Left hindlimb (tissue), 1 donor: ENCODE measurements at regions not wholly inside any gene's neighbourhood (a gene's known extent, or its start where the extent isn't known, plus 50 kb on each side); places are given as distances from the start of the nearest gene placed in this dataset.
"Not testable (repeated sequence)": the region's sequence is repeated elsewhere in the genome, so short reads cannot be mapped to it uniquely, and the experiment has no call there.

Experiments
- DNase-seq: peaks from one replicate; pipeline ENCODE4 v3.0.0-alpha.2; 2018

DNA sequence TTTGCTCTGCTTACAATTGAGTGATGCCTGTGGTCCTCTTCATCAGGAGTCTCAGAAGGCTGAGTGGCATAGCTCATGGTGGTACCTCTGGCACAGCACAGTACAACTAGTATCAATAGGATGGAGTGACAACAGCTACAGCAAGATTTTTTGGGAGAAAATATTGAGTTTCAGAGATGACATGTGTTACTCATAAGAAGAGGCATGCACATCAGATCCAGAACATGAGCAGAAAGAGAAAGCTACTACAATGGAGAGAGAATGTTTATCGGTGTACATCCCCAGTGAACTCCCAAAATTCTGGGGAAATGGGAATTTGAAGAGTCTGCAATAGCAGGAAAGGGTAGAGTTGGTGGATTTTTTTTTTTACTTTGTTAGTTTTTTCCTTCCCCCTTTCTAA is 130.5 kb upstream of the MB21D2 start:
- DNase-seq, result no peak

DNA sequence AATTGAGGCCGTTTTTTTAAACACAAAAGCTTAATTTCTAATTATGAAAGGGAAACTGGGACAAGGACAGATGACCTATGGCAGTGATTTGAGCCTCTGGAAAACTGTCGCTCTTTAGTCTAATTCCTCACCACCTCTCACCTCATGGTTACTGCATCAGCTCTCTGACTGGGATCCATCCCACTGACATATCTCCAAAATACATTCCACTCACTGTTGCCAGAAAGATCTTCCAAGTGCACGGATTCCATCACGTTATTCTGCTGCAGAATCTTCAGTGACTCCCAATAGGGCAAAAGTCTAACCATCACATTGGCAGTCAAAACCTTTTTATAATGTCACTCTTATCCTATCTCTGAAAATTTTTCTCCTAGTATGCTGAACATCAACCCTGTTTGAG is 132.3 kb upstream of the MB21D2 start:
- no peak for DNase-seq

DNA sequence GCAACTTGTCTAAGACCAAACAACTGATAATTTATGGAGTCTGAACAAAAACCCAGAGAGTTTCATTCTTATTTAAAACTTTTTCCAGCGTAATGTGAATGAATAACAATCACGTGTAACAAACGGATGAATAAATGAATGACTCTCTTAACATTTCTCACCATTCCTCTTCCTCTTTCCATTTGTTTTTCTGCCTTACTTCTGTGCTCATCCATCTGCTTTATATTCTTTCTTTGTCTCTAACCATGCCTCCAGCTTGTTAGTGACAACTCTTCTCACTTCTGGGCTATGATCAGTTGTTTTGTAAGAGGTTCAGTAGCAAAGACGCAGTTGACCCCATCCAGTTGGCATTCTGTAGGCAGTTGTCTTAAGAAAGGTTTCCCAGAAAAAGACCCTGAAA is 133.7 kb upstream of the MB21D2 start:
- DNase-seq, result no peak

DNA sequence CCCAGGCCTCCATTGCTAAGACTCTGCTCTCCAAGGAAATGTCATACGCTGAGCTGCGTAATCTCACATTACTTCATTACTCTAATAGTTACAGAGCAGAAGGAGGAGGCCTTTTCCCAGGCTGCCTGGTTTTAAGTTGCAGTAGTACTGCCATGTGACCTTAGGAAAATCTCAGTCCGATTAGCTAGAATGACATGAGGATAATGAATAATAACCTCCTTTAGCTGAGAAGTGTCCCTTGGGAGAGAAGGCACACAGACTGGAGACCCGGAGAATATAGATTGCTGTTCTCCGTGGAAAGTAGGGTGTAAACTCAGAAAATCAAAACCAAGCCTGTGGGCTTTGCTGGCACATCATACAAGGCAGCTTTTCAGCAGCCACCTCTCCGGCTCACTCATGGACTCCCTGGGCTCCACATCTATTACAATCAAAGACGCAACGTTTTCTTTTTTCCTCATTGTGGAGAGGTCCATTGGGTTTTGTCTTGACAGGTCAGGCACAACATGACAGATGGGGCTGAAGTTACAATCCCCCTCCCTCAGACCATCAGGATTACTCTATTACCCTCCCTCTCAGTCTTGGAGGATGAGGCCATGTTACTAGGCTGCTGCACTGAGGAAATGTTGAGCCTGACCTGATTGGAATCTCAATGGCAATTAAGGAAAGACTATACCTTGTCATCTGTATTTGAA is 134.8 kb upstream of the MB21D2 start:
- no peak for DNase-seq

DNA sequence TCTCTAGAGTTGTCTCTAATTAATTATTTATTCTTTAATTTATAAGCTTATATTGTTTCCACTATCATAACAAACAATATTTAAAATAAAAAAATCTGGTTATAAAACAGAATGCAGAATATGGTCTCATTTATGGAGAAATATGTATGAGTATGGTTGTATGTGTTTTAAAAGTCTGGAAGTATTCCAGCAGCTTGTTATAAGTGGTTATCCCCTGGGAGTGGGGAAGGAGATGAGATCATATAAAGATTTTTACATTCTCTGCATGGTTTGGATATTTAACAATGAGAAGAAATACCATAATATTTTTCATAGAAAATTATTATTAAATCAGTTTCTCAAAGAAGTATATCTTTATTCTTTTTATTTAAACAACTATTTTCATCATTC is 135.4 kb upstream of the MB21D2 start:
- DNase-seq, result no peak

- DNase-seq, result no peak
Observed at GRCh38 chr3:193055352-193055751, 137.7 kb upstream of the MB21D2 start.

GRCh38 chr3:193057616-193058015 is 140.0 kb upstream of the MB21D2 start:
- DNase-seq, result no peak

DNA sequence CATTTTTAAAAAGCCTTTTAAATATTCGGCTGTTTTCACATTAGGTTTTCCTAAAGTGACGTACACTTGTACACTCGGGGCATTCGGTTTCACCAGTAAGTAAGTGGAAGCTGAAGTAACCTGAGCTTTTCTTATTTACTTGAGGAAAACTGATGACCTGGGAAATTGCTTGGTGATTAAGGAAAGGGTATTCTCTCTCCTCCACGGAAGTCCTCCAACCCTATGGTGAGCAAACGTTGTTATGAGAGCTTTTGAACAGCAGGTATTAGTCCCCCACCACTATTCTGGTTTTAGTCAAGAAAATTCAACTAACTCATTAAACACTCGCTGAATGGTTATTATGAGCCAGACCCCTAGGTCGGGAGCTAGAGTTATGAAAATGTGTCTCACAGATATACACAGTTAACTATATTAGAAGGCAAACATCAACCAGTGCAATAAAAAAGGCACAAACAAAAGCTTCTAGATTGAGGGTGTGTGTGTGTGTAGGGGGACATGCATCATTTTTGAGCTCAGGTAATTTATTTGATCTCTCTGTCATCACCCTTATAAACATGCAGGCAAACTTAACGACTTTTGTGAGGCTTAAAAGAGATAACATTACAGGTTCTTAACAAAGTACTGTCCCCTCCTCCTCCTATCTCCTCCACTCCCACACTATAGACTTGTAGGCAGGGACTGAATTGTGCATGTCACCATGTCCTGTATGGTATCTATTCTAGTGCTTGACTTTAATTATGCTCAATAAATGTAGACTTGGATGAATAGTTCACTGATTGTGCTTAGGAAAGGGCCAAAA is 143.3 kb upstream of the MB21D2 start:
- DNase-seq, result no peak

GRCh38 chr3:193068365-193068764 is 150.7 kb upstream of the MB21D2 start:
- DNase-seq, result no peak

DNA sequence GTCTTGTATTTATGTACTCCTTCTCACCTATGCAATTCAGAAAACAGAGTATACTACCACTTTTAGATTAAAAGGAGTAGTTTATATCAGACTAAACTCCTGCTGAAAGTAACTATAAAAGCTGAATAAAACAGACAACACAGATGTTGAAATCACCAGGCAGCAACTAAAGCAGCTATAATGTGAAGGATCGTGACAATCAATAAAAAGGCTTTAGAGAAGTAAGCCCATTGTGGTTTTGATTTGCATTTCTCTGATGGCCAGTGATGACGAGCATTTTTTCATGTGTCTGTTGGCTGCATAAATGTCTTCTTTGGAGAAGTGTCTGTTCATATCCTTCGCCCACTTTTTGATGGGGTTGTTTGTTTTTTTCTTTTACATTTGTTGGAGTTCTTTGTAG is 152.1 kb upstream of the MB21D2 start:
- DNase-seq, result not testable (repeated sequence)

- DNase-seq, result no peak
Observed at GRCh38 chr3:193078996-193079753, 161.5 kb upstream of the MB21D2 start.

GRCh38 chr3:193080821-193081365 is 160.1 kb upstream of the PLAAT1 start:
- DNase-seq, result no peak

GRCh38 chr3:193085655-193086054 is 155.4 kb upstream of the PLAAT1 start:
- no peak for DNase-seq

DNA sequence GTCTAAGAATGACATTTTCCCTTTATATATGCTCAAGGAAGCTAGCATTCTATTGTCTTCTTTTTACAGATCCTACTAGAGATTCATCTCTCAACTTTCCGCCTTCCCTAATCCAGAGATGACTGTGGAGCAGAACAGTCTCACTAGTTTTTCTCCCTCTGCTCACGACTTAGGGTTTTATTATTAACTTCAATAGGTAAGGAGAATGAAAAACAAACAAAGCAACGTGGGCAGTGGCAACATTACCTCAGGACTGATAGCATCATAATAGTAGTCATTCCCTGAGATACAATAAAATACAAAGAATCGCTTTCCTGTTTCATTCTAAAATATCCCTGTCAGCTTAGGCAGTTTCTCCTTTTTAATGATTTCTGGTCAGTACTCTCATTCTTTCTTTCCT is 154.3 kb upstream of the PLAAT1 start:
- no peak for DNase-seq

- no peak for DNase-seq
Observed at GRCh38 chr3:193087336-193087735, 153.7 kb upstream of the PLAAT1 start.

- no peak for DNase-seq
Observed at GRCh38 chr3:193095366-193095765, 145.7 kb upstream of the PLAAT1 start.

DNA sequence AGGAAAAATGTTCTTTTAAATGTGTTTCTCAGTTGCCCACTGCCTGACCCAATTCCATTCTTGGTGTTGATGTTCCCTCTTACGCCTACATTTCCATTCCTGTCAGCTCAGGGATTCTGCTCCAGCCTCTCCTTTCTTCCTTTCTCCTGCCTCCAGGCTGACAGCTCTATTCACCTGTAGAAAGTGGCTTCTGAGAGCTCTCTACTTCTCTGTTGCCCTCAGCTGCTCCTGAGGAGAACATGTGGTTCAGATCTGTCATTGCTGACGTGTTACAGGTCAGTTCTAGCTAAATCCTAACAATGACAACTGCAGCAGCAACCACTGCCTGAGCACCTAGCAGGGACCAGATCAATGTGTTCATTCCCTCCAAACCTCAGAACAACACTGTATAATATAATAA is 144.9 kb upstream of the PLAAT1 start:
- DNase-seq, result no peak

DNA sequence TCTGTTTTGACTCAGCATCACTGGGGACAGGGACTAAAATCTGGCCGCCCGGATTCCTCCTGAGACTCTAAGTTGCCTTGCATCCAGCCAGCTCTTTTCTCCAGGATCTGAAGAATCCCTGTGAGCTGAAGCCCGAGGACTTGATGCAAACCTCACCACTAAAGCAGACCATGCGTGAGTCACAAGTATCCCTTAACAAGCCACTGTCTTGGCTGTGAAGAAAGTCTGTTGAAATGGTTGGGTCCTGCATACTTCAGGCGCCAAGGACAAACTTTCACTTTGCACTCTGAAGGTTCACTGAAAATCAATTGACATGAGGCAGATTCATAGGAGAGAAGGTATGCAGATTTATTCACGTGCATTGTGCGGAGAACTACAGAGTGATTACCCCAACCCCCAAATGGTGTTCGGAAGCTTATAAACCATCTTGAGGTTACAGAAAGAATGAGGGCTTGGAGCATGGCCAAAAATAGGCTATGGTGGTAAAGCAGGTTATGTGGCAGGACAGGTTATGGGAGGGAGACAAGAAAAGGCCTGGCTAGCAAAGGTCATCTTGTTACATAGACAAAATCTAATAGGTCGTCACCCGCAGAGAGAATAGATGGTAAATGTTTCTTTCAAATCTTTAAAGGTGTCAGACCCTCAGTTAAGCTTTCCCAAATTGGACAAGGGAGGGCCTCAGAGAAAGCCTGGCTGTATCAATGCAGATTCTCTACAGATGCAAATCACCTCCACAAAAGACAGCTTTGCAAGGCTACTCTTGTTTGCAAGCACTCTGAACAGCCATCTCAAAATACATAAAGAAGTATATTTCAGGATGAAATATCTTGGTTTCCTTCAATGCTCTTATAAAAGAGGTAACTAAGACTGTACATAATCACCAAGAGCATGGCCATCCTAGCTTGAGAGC is 126.3 kb upstream of the PLAAT1 start:
- DNase-seq, result no peak

DNA sequence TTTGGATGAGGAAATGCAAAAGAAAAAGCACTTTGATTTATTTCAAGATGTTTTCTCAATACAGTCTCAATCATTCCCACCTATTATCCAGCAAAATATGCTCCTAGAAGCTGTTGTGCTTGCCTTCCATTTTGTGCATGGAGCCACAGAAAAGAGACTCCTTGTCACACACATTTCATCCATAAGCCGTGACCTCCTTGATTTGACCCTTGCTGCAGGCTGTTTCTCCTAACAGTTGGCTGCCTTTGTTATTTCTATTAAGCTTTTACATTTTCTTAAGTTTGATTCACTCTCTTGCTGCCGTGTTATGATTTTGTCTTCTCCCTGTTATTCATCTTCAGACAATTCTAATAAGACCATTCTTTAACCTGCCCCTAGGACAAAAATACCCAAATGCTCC is 124.2 kb upstream of the PLAAT1 start:
- no peak for DNase-seq

- no peak for DNase-seq
Observed at GRCh38 chr3:193118907-193119306, 122.1 kb upstream of the PLAAT1 start.

- DNase-seq, result no peak
Observed at GRCh38 chr3:193119926-193120325, 121.1 kb upstream of the PLAAT1 start.

GRCh38 chr3:193124861-193125260 is 116.2 kb upstream of the PLAAT1 start:
- DNase-seq, result no peak
